Panc1 (cell line): ENCODE measurements at regions not wholly inside any gene's neighbourhood (a gene's known extent, or its start where the extent isn't known, plus 50 kb on each side); places are given as distances from the start of the nearest gene placed in this dataset.

Source experiments
- CTCF ChIP-seq: fragments of 450-650 bp; IDR thresholded peaks from 2 replicates; pipeline ENCODE4 v1.5.1; 2017; ENCODE audit warnings: mild to moderate bottlenecking
- POLR2AphosphoS5 ChIP-seq: IDR thresholded peaks from 2 replicates; pipeline ENCODE4 v1.6.1; 2012; ENCODE audit warnings: mild to moderate bottlenecking, low read depth, low read length, moderate library complexity
- REST ChIP-seq, 2 experiments: IDR thresholded peaks; 2 replicates each; pipeline ENCODE4 v1.6.1; 2011 to 2012; ENCODE audit warnings: low read depth in 2 of 2, control low read depth in 1 of 2, low read length in 1 of 2, mild to moderate bottlenecking in 1 of 2, moderate library complexity in 1 of 2; ENCODE audit not compliant: insufficient read depth in 1 of 2

GRCh38 chr2:196433116-196433515 is 206.4 kb upstream of the CCDC150 start:
- TF ChIP-seq POLR2AphosphoS5 (no peak), CTCF (no peak), REST (IDR thresholded peaks at IDR 0.05; ENCODE audit: insufficient read depth in 1 of 2, low read depth in 2 of 2, low read length in 1 of 2) (no peak)
